ENCODE measurements at regions not wholly inside any gene's neighbourhood (a gene's known extent, or its start where the extent isn't known, plus 50 kb on each side); places are given as distances from the start of the nearest gene placed in this dataset.

- no peak for DNase-seq (ENCODE audit: low spot score)
- Mint-ChIP-seq H3K36me3 (ENCODE audit: low read depth) (no peaks in the 10 kb centered on the region), H3K9me3 (peaks cover 5% of the 10 kb centered on the region), H3K4me1 (ENCODE audit: low read depth) (no peaks in the 10 kb centered on the region), H3K4me3 (no peak overlapping the region), H3K27me3 (ENCODE audit: insufficient read depth) (peaks cover 4% of the 10 kb centered on the region), H3K27ac (no peak overlapping the region)
- intact Hi-C loops (cut with micrococcal nuclease) = no loop called here
Measured at GRCh38 chr13:79680485-79680884, 199.5 kb downstream of the NDFIP2 start.

- no peak overlapping the region for H3K4me3 Mint-ChIP-seq
Measured at GRCh38 chr13:79679334-79679733, 198.4 kb downstream of the NDFIP2 start.

GRCh38 chr13:79678100-79678499 lies 197.1 kb downstream of the NDFIP2 start:
- Mint-ChIP-seq H3K27ac (no peak overlapping the region), H3K9me3 (peaks cover 5% of the 10 kb centered on the region), H3K36me3 (ENCODE audit: low read depth) (no peaks in the 10 kb centered on the region), H3K4me3 (no peak overlapping the region), H3K4me1 (ENCODE audit: low read depth) (no peaks in the 10 kb centered on the region), H3K27me3 (ENCODE audit: insufficient read depth) (peaks cover 4% of the 10 kb centered on the region)
- intact Hi-C loops (cut with micrococcal nuclease) = loop anchor here (5.0 kb wide), 1 partner anchor 256 kb away; no protein-coding TSS in a partner anchor
- DNase-seq (ENCODE audit: low spot score) = no peak

More at GRCh38 chr13:79679334-79679733, 198.4 kb downstream of the NDFIP2 start:
- no peaks in the 10 kb centered on the region for H3K4me1 Mint-ChIP-seq (ENCODE audit: low read depth)
- intact Hi-C loops (cut with micrococcal nuclease) = loop anchor here (1.0 to 5.0 kb wide), 2 partner anchors 257 to 683 kb away; no protein-coding TSS in a partner anchor
- no peak for DNase-seq (ENCODE audit: low spot score)
- no peaks in the 10 kb centered on the region for H3K36me3 Mint-ChIP-seq (ENCODE audit: low read depth)
- H3K27ac Mint-ChIP-seq = no peak overlapping the region
- H3K27me3 Mint-ChIP-seq (ENCODE audit: insufficient read depth) = peaks cover 4% of the 10 kb centered on the region
- H3K9me3 Mint-ChIP-seq = peaks cover 5% of the 10 kb centered on the region

- H3K27ac Mint-ChIP-seq = no peak overlapping the region
- intact Hi-C loops (cut with micrococcal nuclease) = loop anchor here (5.0 kb wide), 1 partner anchor 254 kb away; no protein-coding TSS in a partner anchor
- no peaks in the 10 kb centered on the region for H3K36me3 Mint-ChIP-seq (ENCODE audit: low read depth)
- peaks cover 4% of the 10 kb centered on the region for H3K27me3 Mint-ChIP-seq (ENCODE audit: insufficient read depth)
- no peak overlapping the region for H3K4me3 Mint-ChIP-seq
- H3K9me3 Mint-ChIP-seq = no peaks in the 10 kb centered on the region
- no peaks in the 10 kb centered on the region for H3K4me1 Mint-ChIP-seq (ENCODE audit: low read depth)
- DNase-seq (ENCODE audit: low spot score) = no peak
Measured at GRCh38 chr13:79675931-79676660, 195.1 kb downstream of the NDFIP2 start.

GRCh38 chr13:79674765-79675515 lies 194.0 kb downstream of the NDFIP2 start:
- Mint-ChIP-seq H3K36me3 (ENCODE audit: low read depth) (no peaks in the 10 kb centered on the region), H3K4me3 (no peak overlapping the region), H3K9me3 (no peaks in the 10 kb centered on the region), H3K27me3 (ENCODE audit: insufficient read depth) (peaks cover 2% of the 10 kb centered on the region), H3K4me1 (ENCODE audit: low read depth) (no peaks in the 10 kb centered on the region), H3K27ac (no peak overlapping the region)
- no peak for DNase-seq (ENCODE audit: low spot score)
- intact Hi-C loops (cut with micrococcal nuclease) = loop anchor here (5.0 kb wide), 1 partner anchor 253 kb away; no protein-coding TSS in a partner anchor

- Mint-ChIP-seq H3K4me3 (no peak overlapping the region), H3K4me1 (ENCODE audit: low read depth) (no peaks in the 10 kb centered on the region), H3K27me3 (ENCODE audit: insufficient read depth) (peaks cover 2% of the 10 kb centered on the region), H3K9me3 (no peaks in the 10 kb centered on the region), H3K27ac (no peak overlapping the region), H3K36me3 (ENCODE audit: low read depth) (no peaks in the 10 kb centered on the region)
- no peak for DNase-seq (ENCODE audit: low spot score)
- intact Hi-C loops (cut with micrococcal nuclease) = no loop called here
Measured at GRCh38 chr13:79673993-79674377, 193.0 kb downstream of the NDFIP2 start.

- DNase-seq (ENCODE audit: low spot score) = no peak
- H3K27me3 Mint-ChIP-seq (ENCODE audit: insufficient read depth) = peaks cover 2% of the 10 kb centered on the region
- H3K4me1 Mint-ChIP-seq (ENCODE audit: low read depth) = no peaks in the 10 kb centered on the region
- no peaks in the 10 kb centered on the region for H3K9me3 Mint-ChIP-seq
- H3K4me3 Mint-ChIP-seq = no peak overlapping the region
- H3K36me3 Mint-ChIP-seq (ENCODE audit: low read depth) = no peaks in the 10 kb centered on the region
- intact Hi-C loops (cut with micrococcal nuclease) = no loop called here
- no peak overlapping the region for H3K27ac Mint-ChIP-seq
Measured at GRCh38 chr13:79673310-79673992, 192.5 kb downstream of the NDFIP2 start.

GRCh38 chr13:79671420-79671819 lies 190.5 kb downstream of the NDFIP2 start:
- Mint-ChIP-seq H3K4me3 (no peak overlapping the region), H3K27me3 (ENCODE audit: insufficient read depth) (peaks cover 5% of the 10 kb centered on the region), H3K9me3 (no peaks in the 10 kb centered on the region), H3K4me1 (ENCODE audit: low read depth) (no peaks in the 10 kb centered on the region), H3K27ac (no peak overlapping the region), H3K36me3 (ENCODE audit: low read depth) (no peaks in the 10 kb centered on the region)
- intact Hi-C loops (cut with micrococcal nuclease) = no loop called here
- no peak for DNase-seq (ENCODE audit: low spot score)

- Mint-ChIP-seq H3K9me3 (no peaks in the 10 kb centered on the region), H3K27ac (no peak overlapping the region), H3K36me3 (ENCODE audit: low read depth) (no peaks in the 10 kb centered on the region), H3K4me1 (ENCODE audit: low read depth) (no peaks in the 10 kb centered on the region), H3K27me3 (ENCODE audit: insufficient read depth) (peaks cover 4% of the 10 kb centered on the region), H3K4me3 (no peak overlapping the region)
- intact Hi-C loops (cut with micrococcal nuclease) = no loop called here
- DNase-seq (ENCODE audit: low spot score) = no peak
Measured at GRCh38 chr13:79668201-79668752, 187.3 kb downstream of the NDFIP2 start.

- DNase-seq (ENCODE audit: low spot score) = no peak
- Mint-ChIP-seq H3K4me1 (ENCODE audit: low read depth) (no peaks in the 10 kb centered on the region), H3K27ac (no peak overlapping the region), H3K36me3 (ENCODE audit: low read depth) (no peaks in the 10 kb centered on the region), H3K27me3 (ENCODE audit: insufficient read depth) (peaks cover 4% of the 10 kb centered on the region), H3K9me3 (no peaks in the 10 kb centered on the region), H3K4me3 (no peak overlapping the region)
- intact Hi-C loops (cut with micrococcal nuclease) = no loop called here
Measured at GRCh38 chr13:79667771-79668170, 186.8 kb downstream of the NDFIP2 start.

- peaks cover 9% of the 10 kb centered on the region for H3K27me3 Mint-ChIP-seq (ENCODE audit: insufficient read depth)
Measured at GRCh38 chr13:79663977-79664636, 183.2 kb downstream of the NDFIP2 start.

GRCh38 chr13:79663435-79663834 lies 182.5 kb downstream of the NDFIP2 start:
- intact Hi-C loops (cut with micrococcal nuclease) = no loop called here
- Mint-ChIP-seq H3K27ac (no peak overlapping the region), H3K4me1 (ENCODE audit: low read depth) (no peaks in the 10 kb centered on the region), H3K4me3 (no peak overlapping the region), H3K27me3 (ENCODE audit: insufficient read depth) (peaks cover 12% of the 10 kb centered on the region), H3K9me3 (no peaks in the 10 kb centered on the region), H3K36me3 (ENCODE audit: low read depth) (no peaks in the 10 kb centered on the region)
- DNase-seq (ENCODE audit: low spot score) = no peak

More at GRCh38 chr13:79663977-79664636, 183.2 kb downstream of the NDFIP2 start:
- DNase-seq (ENCODE audit: low spot score) = no peak
- intact Hi-C loops (cut with micrococcal nuclease) = no loop called here
- Mint-ChIP-seq H3K27ac (no peak overlapping the region), H3K4me1 (ENCODE audit: low read depth) (no peaks in the 10 kb centered on the region), H3K4me3 (no peak overlapping the region), H3K9me3 (no peaks in the 10 kb centered on the region), H3K36me3 (ENCODE audit: low read depth) (no peaks in the 10 kb centered on the region)

All from activated T-helper 1 cell treated with anti-CD3 and anti-CD28 coated beads, Interleukin-12 subunit alpha, Interleukin-12 subunit beta, Interleukin-2, Interleukin-4 antibody, amounts not matched to agents 30 ng/mL and 10 ng/mL and 1 ng/mL, durations not matched to agents 14 hours and 24 hours and 36 hours (primary cell).